PC-9 (cell line): ENCODE measurements at regions not wholly inside any gene's neighbourhood (a gene's known extent, or its start where the extent isn't known, plus 50 kb on each side); places are given as distances from the start of the nearest gene placed in this dataset.

Experiments
- CTCF ChIP-seq: fragments of 200-600 bp; sonication (generic); conservative IDR thresholded peaks from 2 replicates; pipeline ENCODE4 v1.6.1; 2017; ENCODE audit warnings: mixed run types, antibody characterized with exemption, mild to moderate bottlenecking, moderate library complexity
- EZH2 ChIP-seq: fragments of 200-600 bp; sonication (generic); IDR thresholded peaks from 2 replicates; pipeline ENCODE4 v1.8.0; 2017; ENCODE audit warnings: antibody characterized with exemption, low read depth

GRCh38 chr10:1923586-1923985, 186.3 kb upstream of the ADARB2 start:
- TF ChIP-seq CTCF (no peak), EZH2 (no peak)
